GM12878 (cell line): ENCODE measurements at regions not wholly inside any gene's neighbourhood (a gene's known extent, or its start where the extent isn't known, plus 50 kb on each side); places are given as distances from the start of the nearest gene placed in this dataset.

ENCODE experiments used
- ATAC-seq: fragments of 200-7000 bp; cut with Tn5 transposase; 3 replicates; pipeline ENCODE4 v1.9.1; 2020; ENCODE audit warnings: mild to moderate bottlenecking, moderate library complexity
- BruUV-seq: library from RNA; stranded (reverse); fragments of 400-500 nt; replicated peaks from 2 replicates; lab custom pipeline; 2021; lab: Mats Ljungman, UMichigan
- CTCF ChIA-PET: fragments of 300-600 bp; sonication (Branson Sonifier 250); formaldehyde crosslinking; extraction: SDS; loops from one replicate; lab custom pipeline; 2021; ENCODE audit warnings: inconsistent platforms; lab: Yijun Ruan, JAX
- POLR2A ChIA-PET: fragments of 350-600 bp; formaldehyde crosslinking; extraction: SDS; loops from one replicate; lab custom pipeline; 2021; ENCODE audit warnings: inconsistent platforms; lab: Charles Lee
- RAD21 ChIA-PET: fragments of 300-600 bp; sonication (Branson Sonifier 250); formaldehyde crosslinking; loops from one replicate; lab custom pipeline; 2023; ENCODE audit warnings: antibody characterized with exemption; ENCODE audit not compliant: unreplicated experiment; lab: Charles Lee
- SMC1A ChIA-PET: fragments of 300-600 bp; sonication (Branson Sonifier 250); formaldehyde crosslinking; loops from one replicate; lab custom pipeline; 2023; ENCODE audit not compliant: unreplicated experiment, uncharacterized antibody; lab: Charles Lee
- DNase-seq: peaks from one replicate; pipeline ENCODE4 v3.0.0-alpha.2; 2011; ENCODE audit warnings: low read depth, low spot score
- FAIRE-seq: peaks from 3 replicates; lab custom pipeline; 2011; peaks lifted over from hg19 to GRCh38; lab: Jason Lieb, UNC
- H2AFZ ChIP-seq: 2 replicates; pipeline ENCODE4 v1.6.0; 2011; ENCODE audit warnings: low read depth, low read length, control low read depth; ENCODE audit not compliant: control insufficient read depth
- H3K27ac ChIP-seq: 2 replicates; pipeline ENCODE4 v1.5.1; 2011; ENCODE audit warnings: control low read depth; ENCODE audit not compliant: control insufficient read depth, insufficient read depth
- H3K27me3 ChIP-seq, 2 experiments: replicated peaks in 1 of 2; 2 replicates each; pipeline versions ENCODE4 v1.6.0 to v1.6.1; 2011; ENCODE audit warnings: low read length in 1 of 2; ENCODE audit not compliant: control insufficient read depth in 2 of 2, insufficient read depth in 2 of 2
- H3K36me3 ChIP-seq, 2 experiments: 2 replicates each; pipeline ENCODE4 v1.5.1; 2011; ENCODE audit warnings: low read length in 1 of 2; ENCODE audit not compliant: control insufficient read depth in 2 of 2, insufficient read depth in 2 of 2
- H3K4me1 ChIP-seq: 2 replicates; pipeline ENCODE4 v1.6.1; 2011; ENCODE audit warnings: mild to moderate bottlenecking, low read length, moderate library complexity, mixed read lengths; ENCODE audit not compliant: control insufficient read depth, insufficient read depth
- H3K4me2 ChIP-seq: 2 replicates; pipeline ENCODE4 v1.6.0; 2011; ENCODE audit warnings: control low read depth; ENCODE audit not compliant: control insufficient read depth, insufficient read depth
- H3K4me3 ChIP-seq: fragments of 200-600 bp; sonication (generic); 2 replicates; pipeline ENCODE4 v1.5.1; 2016
- H3K79me2 ChIP-seq: 2 replicates; pipeline ENCODE4 v1.6.0; 2011; ENCODE audit warnings: low read length; ENCODE audit not compliant: control insufficient read depth, insufficient read depth
- H3K9ac ChIP-seq: 2 replicates; pipeline ENCODE4 v1.8.0; 2011; ENCODE audit warnings: low read length, control low read depth, mixed read lengths; ENCODE audit not compliant: control insufficient read depth, insufficient read depth
- H3K9me3 ChIP-seq: replicated peaks from 3 replicates; pipeline ENCODE4 v1.5.1; 2011; ENCODE audit warnings: mild to moderate bottlenecking, low read length; ENCODE audit not compliant: control insufficient read depth, insufficient read depth
- H4K20me1 ChIP-seq: 2 replicates; pipeline ENCODE4 v1.6.0; 2011; ENCODE audit not compliant: control insufficient read depth, insufficient read depth
- CBX5 ChIP-seq: sonication (generic); IDR thresholded peaks from 2 replicates; pipeline ENCODE4 v1.6.1; 2016; ENCODE audit warnings: low read depth, moderate library complexity, mild to moderate bottlenecking, inconsistent platforms
- EZH2 ChIP-seq: IDR thresholded peaks from 2 replicates; pipeline ENCODE4 v1.6.1; 2012; ENCODE audit warnings: low read depth, mild to moderate bottlenecking, control low read depth, inconsistent platforms, low read length, borderline replicate concordance; ENCODE audit not compliant: control insufficient read depth
- IKZF1 ChIP-seq: fragments of 450-650 bp; conservative IDR thresholded peaks from 2 replicates; pipeline ENCODE4 v1.6.1; 2017; ENCODE audit warnings: antibody characterized with exemption, mild to moderate bottlenecking
- NBN ChIP-seq: fragments of 450-650 bp; IDR thresholded peaks from 2 replicates; pipeline ENCODE4 v1.6.1; 2016
- RAD51 ChIP-seq: fragments of 450-650 bp; IDR thresholded peaks from 2 replicates; pipeline ENCODE4 v1.6.1; 2016; ENCODE audit warnings: moderate library complexity, mild to moderate bottlenecking, inconsistent platforms
- SMAD1 ChIP-seq: fragments of 450-650 bp; IDR thresholded peaks from 2 replicates; pipeline ENCODE4 v1.6.1; 2018; ENCODE audit warnings: mild to moderate bottlenecking, low read depth; ENCODE audit not compliant: partially characterized antibody
- SRF ChIP-seq, 2 experiments: IDR thresholded peaks; 2 replicates each; pipeline ENCODE4 v1.6.1; 2011; ENCODE audit warnings: low read depth in 2 of 2, low read length in 2 of 2, mild to moderate bottlenecking in 1 of 2, moderate library complexity in 1 of 2
- ZBTB40 ChIP-seq: fragments of 450-650 bp; IDR thresholded peaks from 2 replicates; pipeline ENCODE4 v1.6.1; 2016; ENCODE audit warnings: mild to moderate bottlenecking, moderate library complexity, borderline replicate concordance
- ZNF592 ChIP-seq: fragments of 450-650 bp; IDR thresholded peaks from 2 replicates; pipeline ENCODE4 v1.6.1; 2017; ENCODE audit warnings: mild to moderate bottlenecking, moderate library complexity
- ZNF622 ChIP-seq: fragments of 450-650 bp; IDR thresholded peaks from 2 replicates; pipeline ENCODE4 v1.6.1; 2017; ENCODE audit warnings: mild to moderate bottlenecking, inconsistent platforms
- WGBS: methylation state at CpG from one replicate; pipeline ENCODE4 v1.1.6; 2016; ENCODE audit warnings: low lambda C conversion rate; ENCODE audit not compliant: insufficient replicate concordance, insufficient coverage; ENCODE audit errors: missing lambda C conversion rate; 5-methylcytosine and 5-hydroxymethylcytosine counted together
- in situ Hi-C: fragments of 300-500 bp; cut with MboI; formaldehyde crosslinking; loops from 9 replicates; pipeline ENCODE4 v1.14.3; 2018; ENCODE audit warnings: mixed read lengths
- intact Hi-C: fragments of 100-400 bp; cut with micrococcal nuclease; formaldehyde crosslinking; loops from one replicate; pipeline ENCODE4 v1.14.2; 2022; ENCODE audit not compliant: unreplicated experiment

- DNase-seq (no peak), ATAC-seq (no peak), FAIRE-seq (no peak)
- Histone ChIP-seq H3K4me1 (no peaks in the 10 kb centered on the region), H3K4me3 (no peak overlapping the region), H3K36me3 (peaks cover 7 to 14% of the 10 kb centered on the region in 2 experiments), H3K27me3 (no peaks in the 10 kb centered on the region), H3K4me2 (no peak overlapping the region), H4K20me1 (no peaks in the 10 kb centered on the region), H3K27ac (no peak overlapping the region), H2AFZ (no peak overlapping the region), H3K9ac (no peak overlapping the region), H3K9me3 (no peaks in the 10 kb centered on the region), H3K79me2 (no peaks in the 10 kb centered on the region)
- WGBS: 81% methylated on average over 10 of the region's 13 CpGs
- RAD21 ChIA-PET: no interaction called here
- in situ Hi-C loops (no loop called here), intact Hi-C loops (no loop called here)
- POLR2A ChIA-PET: no interaction called here
- TF ChIP-seq NBN (no peak), RAD51 (no peak), ZNF592 (no peak), IKZF1 (no peak), CBX5 (no peak), SMAD1 (no peak), SRF (IDR thresholded peaks at IDR 0.05; ENCODE audit: low read depth in 2 of 2, low read length in 2 of 2) (no peak), ZNF622 (no peak), ZBTB40 (no peak), EZH2 (no peak)
- SMC1A ChIA-PET: no interaction called here
- CTCF ChIA-PET: interaction anchor here (0.7 to 1.6 kb wide), 2 partner anchors 73 to 514 kb away, joined by 3 read pairs; no protein-coding TSS in a partner anchor
- no TSS peak for BruUV-seq
Observed at GRCh38 chr17:77502626-77503292, 362.0 kb downstream of the SEC14L1 start.
